Left lung (tissue), 4 donors: ENCODE measurements at regions not wholly inside any gene's neighbourhood (a gene's known extent, or its start where the extent isn't known, plus 50 kb on each side); places are given as distances from the start of the nearest gene placed in this dataset.

Experiments used
- ATAC-seq: fragments of 200-7000 bp; cut with Tn5 transposase; one replicate; pipeline ENCODE4 v1.9.1; 2020; ENCODE audit warnings: moderate library complexity
- DNase-seq, 4 donors: peaks; one replicate each; pipeline ENCODE4 v3.0.0-alpha.2; 2013 to 2020
- H3K27ac ChIP-seq, 2 donors: fragments of 200-600 bp; sonication (generic) in 1 of 2; one replicate each; pipeline versions ENCODE4 v1.5.0 to v1.8.0; 2020 to 2021
- H3K27me3 ChIP-seq, 2 donors: fragments of 200-600 bp; sonication (generic) in 1 of 2; one replicate each; pipeline versions ENCODE4 v1.5.0 to v1.8.0; 2020 to 2021
- H3K36me3 ChIP-seq, 2 donors: fragments of 200-600 bp; sonication (generic) in 1 of 2; one replicate each; pipeline versions ENCODE4 v1.5.0 to v1.8.0; 2020 to 2021
- H3K4me1 ChIP-seq, 2 donors: fragments of 200-600 bp; one replicate each; pipeline ENCODE4 v1.8.0; 2021
- H3K4me3 ChIP-seq, 2 donors: fragments of 200-600 bp; sonication (generic) in 1 of 2; one replicate each; pipeline versions ENCODE4 v1.5.0 to v1.8.0; 2020 to 2021; ENCODE audit warnings: mild to moderate bottlenecking in 1 of 2
- H3K9me3 ChIP-seq, 2 donors: fragments of 200-600 bp; sonication (generic) in 1 of 2; one replicate each; pipeline versions ENCODE4 v1.5.0 to v1.8.0; 2020 to 2021
- intact Hi-C, 2 donors: fragments of 100-400 bp; cut with DNase I; formaldehyde crosslinking; loops; one replicate each; pipeline versions ENCODE4 v1.11.2 to v1.14.2; 2022
- TF ChIP-seq, protein P1 (sequence below), 2 donors: fragments of 200-600 bp; sonication (generic) in 1 of 2; IDR thresholded peaks; one replicate each; pipeline versions ENCODE4 v1.5.0 to v1.8.0; 2021; ENCODE audit warnings: antibody characterized with exemption in 2 of 2
- donor health status: DM: no; HTN: yes; CAD: no.
- donor health status: DM: no; HTN: no; CAD: no.

DNA sequence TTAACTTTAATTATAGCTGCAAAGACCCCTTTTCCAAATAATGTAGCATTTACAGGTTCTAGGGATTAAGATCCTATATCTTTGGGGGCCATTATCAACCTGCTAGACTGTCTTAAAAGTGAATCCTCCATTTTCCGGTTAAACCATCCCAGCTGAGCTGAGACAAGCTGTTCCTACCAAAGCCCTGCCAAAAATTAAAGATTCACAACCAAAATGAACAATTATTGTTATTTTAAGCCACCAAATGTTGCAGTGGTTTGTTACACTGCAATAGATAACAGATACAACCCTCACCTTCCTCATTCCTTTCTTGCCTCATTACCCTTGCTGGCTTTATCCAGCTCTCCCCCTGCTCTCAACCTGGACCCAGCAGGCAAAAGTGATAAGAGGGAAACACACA is 343.4 kb downstream of the CDK5RAP2 start:
- no peak for DNase-seq
- H3K36me3 ChIP-seq = no peaks in the 10 kb centered on the region
- H3K27me3 ChIP-seq = no peaks in the 10 kb centered on the region
- TF ChIP-seq, protein P1, sequence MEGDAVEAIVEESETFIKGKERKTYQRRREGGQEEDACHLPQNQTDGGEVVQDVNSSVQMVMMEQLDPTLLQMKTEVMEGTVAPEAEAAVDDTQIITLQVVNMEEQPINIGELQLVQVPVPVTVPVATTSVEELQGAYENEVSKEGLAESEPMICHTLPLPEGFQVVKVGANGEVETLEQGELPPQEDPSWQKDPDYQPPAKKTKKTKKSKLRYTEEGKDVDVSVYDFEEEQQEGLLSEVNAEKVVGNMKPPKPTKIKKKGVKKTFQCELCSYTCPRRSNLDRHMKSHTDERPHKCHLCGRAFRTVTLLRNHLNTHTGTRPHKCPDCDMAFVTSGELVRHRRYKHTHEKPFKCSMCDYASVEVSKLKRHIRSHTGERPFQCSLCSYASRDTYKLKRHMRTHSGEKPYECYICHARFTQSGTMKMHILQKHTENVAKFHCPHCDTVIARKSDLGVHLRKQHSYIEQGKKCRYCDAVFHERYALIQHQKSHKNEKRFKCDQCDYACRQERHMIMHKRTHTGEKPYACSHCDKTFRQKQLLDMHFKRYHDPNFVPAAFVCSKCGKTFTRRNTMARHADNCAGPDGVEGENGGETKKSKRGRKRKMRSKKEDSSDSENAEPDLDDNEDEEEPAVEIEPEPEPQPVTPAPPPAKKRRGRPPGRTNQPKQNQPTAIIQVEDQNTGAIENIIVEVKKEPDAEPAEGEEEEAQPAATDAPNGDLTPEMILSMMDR (IDR thresholded peaks at IDR 0.05) = no peak
- no peaks in the 10 kb centered on the region for H3K4me1 ChIP-seq
- intact Hi-C loops = no loop called here
- ATAC-seq = no peak
- H3K9me3 ChIP-seq = no peaks in the 10 kb centered on the region
- no peak overlapping the region for H3K4me3 ChIP-seq
- no peak overlapping the region for H3K27ac ChIP-seq

DNA sequence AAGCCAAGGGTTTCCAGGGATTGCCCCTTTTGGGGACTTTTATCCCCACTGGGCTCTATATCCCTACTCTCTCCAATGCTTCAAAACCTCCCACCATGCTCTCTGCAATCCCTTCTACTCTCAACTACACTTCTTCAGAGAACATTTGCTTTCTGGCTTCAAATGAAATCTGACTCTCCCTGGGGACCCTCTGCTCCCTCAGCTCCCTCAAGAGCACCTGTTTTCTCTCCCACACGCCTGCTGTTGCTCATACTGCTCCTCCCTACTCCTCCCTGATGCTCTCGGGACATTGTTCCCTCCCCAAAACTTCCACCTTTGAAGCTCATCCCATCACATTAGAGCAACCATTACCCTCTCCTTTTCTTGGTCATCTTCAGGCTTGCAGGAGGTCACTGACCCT is 344.9 kb downstream of the CDK5RAP2 start:
- no peak for DNase-seq
- H3K27ac ChIP-seq = no peak overlapping the region
- H3K4me3 ChIP-seq = no peak overlapping the region
- no peaks in the 10 kb centered on the region for H3K4me1 ChIP-seq
- H3K27me3 ChIP-seq = no peaks in the 10 kb centered on the region
- H3K9me3 ChIP-seq = no peaks in the 10 kb centered on the region
- intact Hi-C loops = no loop called here
- no peaks in the 10 kb centered on the region for H3K36me3 ChIP-seq
- ATAC-seq = no peak
- TF ChIP-seq, protein P1 (IDR thresholded peaks at IDR 0.05) = no peak

DNA sequence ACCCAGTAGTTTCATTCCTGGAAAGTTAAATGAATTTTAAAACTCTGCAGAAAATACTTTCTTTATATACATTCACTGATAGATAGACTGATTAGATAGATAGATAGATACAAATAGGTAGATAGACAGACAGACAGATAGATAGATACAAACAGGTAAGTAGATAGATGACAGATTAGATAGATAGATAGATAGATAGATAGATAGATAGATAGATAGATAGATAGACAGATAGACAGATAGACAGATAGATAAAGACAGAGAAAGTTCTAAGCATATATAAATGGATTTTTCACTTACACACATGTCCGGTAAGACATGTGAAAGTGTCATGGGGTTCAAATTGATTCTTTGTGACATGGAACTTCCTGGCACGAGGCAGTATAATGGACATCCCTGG is 349.7 kb downstream of the CDK5RAP2 start:
- ATAC-seq (no peak), DNase-seq (no peak)
- intact Hi-C loops = no loop called here

DNA sequence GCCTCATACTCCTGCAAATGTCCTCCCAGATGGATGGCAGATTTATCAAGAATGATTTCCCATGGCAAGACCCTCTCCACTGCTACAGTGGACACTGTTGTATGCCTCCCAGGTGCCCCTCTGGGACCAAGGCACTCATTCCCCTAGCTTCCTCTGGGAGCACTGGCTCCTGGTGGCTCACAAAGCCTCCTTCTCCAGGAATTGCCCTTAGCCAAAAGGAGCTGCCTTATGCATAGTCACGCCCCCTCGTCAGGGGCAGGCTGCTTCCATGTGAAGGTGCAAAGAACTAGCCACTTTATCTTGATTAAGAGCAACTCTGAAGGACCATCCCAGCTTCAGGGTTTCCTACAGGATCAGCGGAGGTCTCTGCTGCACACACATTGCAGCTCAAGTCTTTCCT is 358.1 kb downstream of the CDK5RAP2 start:
- no peak overlapping the region for H3K27ac ChIP-seq
- intact Hi-C loops = no loop called here
- H3K4me3 ChIP-seq = no peak overlapping the region
- TF ChIP-seq, protein P1 (IDR thresholded peaks at IDR 0.05) = no peak
- no peaks in the 10 kb centered on the region for H3K27me3 ChIP-seq
- no peak for ATAC-seq
- DNase-seq = no peak
- H3K9me3 ChIP-seq = no peaks in the 10 kb centered on the region
- no peaks in the 10 kb centered on the region for H3K4me1 ChIP-seq
- H3K36me3 ChIP-seq = no peaks in the 10 kb centered on the region

More for the DNA sequence above, 349.7 kb downstream of the CDK5RAP2 start:
- H3K4me1 ChIP-seq = no peaks in the 10 kb centered on the region
- no peak overlapping the region for H3K27ac ChIP-seq
- H3K27me3 ChIP-seq = no peaks in the 10 kb centered on the region
- no peak overlapping the region for H3K4me3 ChIP-seq
- H3K36me3 ChIP-seq = no peaks in the 10 kb centered on the region
- H3K9me3 ChIP-seq = no peaks in the 10 kb centered on the region
- TF ChIP-seq, protein P1 (IDR thresholded peaks at IDR 0.05) = no peak

DNA sequence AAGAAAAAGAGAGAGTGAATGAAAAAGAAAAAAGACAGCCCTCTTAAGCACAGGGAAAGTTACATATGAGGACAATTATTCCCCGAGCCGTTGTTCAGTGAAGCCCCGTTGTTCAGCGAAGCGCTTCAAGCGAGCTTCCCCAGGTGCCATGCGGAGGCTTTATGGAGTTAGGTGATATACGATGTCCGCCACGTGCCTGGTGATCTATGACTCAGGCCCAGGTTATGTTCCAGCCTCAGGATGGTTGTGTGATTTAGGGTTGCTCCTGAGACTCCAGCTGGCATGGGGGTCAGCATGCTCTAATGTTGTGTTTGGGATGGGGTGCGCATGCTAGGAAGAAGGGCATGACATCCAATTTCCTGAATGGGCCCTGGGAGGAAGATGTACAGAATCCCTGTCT is 365.6 kb downstream of the CDK5RAP2 start:
- ATAC-seq (no peak), DNase-seq (no peak)
- intact Hi-C loops = no loop called here
- Histone ChIP-seq H3K9me3 (no peaks in the 10 kb centered on the region), H3K4me1 (no peaks in the 10 kb centered on the region), H3K27me3 (no peaks in the 10 kb centered on the region), H3K27ac (no peak overlapping the region), H3K4me3 (no peak overlapping the region), H3K36me3 (no peaks in the 10 kb centered on the region)
- TF ChIP-seq, protein P1 (IDR thresholded peaks at IDR 0.05) = no peak
